Endothelial cell of umbilical vein (primary cell): ENCODE measurements at regions not wholly inside any gene's neighbourhood (a gene's known extent, or its start where the extent isn't known, plus 50 kb on each side); places are given as distances from the start of the nearest gene placed in this dataset.
"Not testable (repeated sequence)": the region's sequence is repeated elsewhere in the genome, so short reads cannot be mapped to it uniquely, and the experiment has no call there.

Source experiments
- CTCF ChIP-seq, 2 donors: IDR thresholded peaks; 1 replicate in 1 of 2; 2 replicates in 1 of 2; pipeline ENCODE4 v1.5.1; 2011; ENCODE audit warnings: low read length in 2 of 2, mild to moderate bottlenecking in 2 of 2, moderate library complexity in 2 of 2, control low read depth in 1 of 2, inconsistent platforms in 1 of 2, low read depth in 1 of 2; ENCODE audit not compliant: insufficient read depth in 1 of 2; ENCODE audit errors: extremely low read depth in 1 of 2
- EZH2 ChIP-seq: IDR thresholded peaks from 2 replicates; pipeline ENCODE4 v1.6.1; 2012; ENCODE audit warnings: borderline replicate concordance, low read depth, mild to moderate bottlenecking, moderate library complexity, low read length, inconsistent platforms; ENCODE audit not compliant: severe bottlenecking
- FOS ChIP-seq: IDR thresholded peaks from 2 replicates; pipeline ENCODE4 v1.6.1; 2011; ENCODE audit warnings: mild to moderate bottlenecking, low read length, moderate library complexity, borderline replicate concordance; ENCODE audit not compliant: insufficient read depth
- GATA2 ChIP-seq: IDR thresholded peaks from 2 replicates; pipeline ENCODE4 v1.7.0; 2011; ENCODE audit warnings: low read depth, mild to moderate bottlenecking, moderate library complexity, mixed read lengths, low read length; ENCODE audit not compliant: insufficient read length, insufficient read depth
- JUN ChIP-seq: IDR thresholded peaks from 2 replicates; pipeline ENCODE4 v1.6.1; 2011; ENCODE audit warnings: borderline replicate concordance, low read depth; ENCODE audit not compliant: insufficient read length, insufficient read depth
- MAX ChIP-seq: IDR thresholded peaks from 2 replicates; pipeline ENCODE4 v1.6.1; 2011; ENCODE audit not compliant: insufficient read depth, insufficient read length
- MYC ChIP-seq: IDR thresholded peaks from one replicate; pipeline ENCODE4 v1.6.1; 2011; ENCODE audit warnings: mild to moderate bottlenecking, low read depth, low read length
- POLR2A ChIP-seq: IDR thresholded peaks from 2 replicates; pipeline ENCODE4 v1.6.1; 2012; ENCODE audit warnings: low read depth, mild to moderate bottlenecking, control low read depth, low read length
- POLR2AphosphoS5 ChIP-seq: IDR thresholded peaks from 2 replicates; pipeline ENCODE4 v1.6.1; 2012; ENCODE audit warnings: low read depth, mild to moderate bottlenecking, control low read depth, low read length, moderate library complexity; ENCODE audit not compliant: insufficient read depth

- not testable (repeated sequence) for TF ChIP-seq CTCF (IDR thresholded peaks at IDR 0.05; ENCODE audit: extremely low read depth in 1 of 2, insufficient read depth in 1 of 2, low read depth in 1 of 2, low read length in 2 of 2); EZH2; MAX; POLR2A; FOS; POLR2AphosphoS5; JUN; MYC; GATA2
Measured at GRCh38 chr5:99478450-99478849, 549.6 kb upstream of the CHD1 start.
